GM10248 (cell line): ENCODE measurements at regions not wholly inside any gene's neighbourhood (a gene's known extent, or its start where the extent isn't known, plus 50 kb on each side); places are given as distances from the start of the nearest gene placed in this dataset.
"Not testable (repeated sequence)": the region's sequence is repeated elsewhere in the genome, so short reads cannot be mapped to it uniquely, and the experiment has no call there.

Experiments used
- CTCF ChIA-PET: fragments of 300-600 bp; sonication (Branson Sonifier 250); formaldehyde crosslinking; extraction: SDS; loops from one replicate; lab custom pipeline; 2021; ENCODE audit warnings: antibody characterized with exemption; lab: Yijun Ruan, JAX
- POLR2A ChIA-PET: fragments of 350-650 bp; sonication (Branson Sonifier 250); formaldehyde crosslinking; extraction: SDS; loops from one replicate; lab custom pipeline; 2020; ENCODE audit warnings: antibody characterized with exemption; lab: Yijun Ruan, JAX
- DNase-seq: peaks from one replicate; pipeline ENCODE4 v3.0.0; 2012; ENCODE audit errors: extremely low spot score
- CTCF ChIP-seq: IDR thresholded peaks from 2 replicates; pipeline ENCODE4 v1.5.1; 2012; ENCODE audit warnings: mild to moderate bottlenecking, low read depth; ENCODE audit errors: extremely low read depth, missing control alignments, control extremely low read depth

- no peak for DNase-seq
- no peak for TF ChIP-seq CTCF
- ChIA-PET POLR2A (no interaction called here), CTCF (interaction anchor here (1.5 kb wide), 1 partner anchor 20 kb away, joined by 4 read pairs; no protein-coding TSS in a partner anchor)
Measured at GRCh38 chr2:67579806-67580205, 182.7 kb downstream of the ETAA1 start.

GRCh38 chr2:67581751-67582150 lies 184.6 kb downstream of the ETAA1 start:
- no peak for DNase-seq
- ChIA-PET CTCF (interaction anchor here (1.1 kb wide), 1 partner anchor 13 kb away, joined by 4 read pairs; no protein-coding TSS in a partner anchor), POLR2A (no interaction called here)
- TF ChIP-seq CTCF = no peak

- ChIA-PET POLR2A (no interaction called here), CTCF (interaction anchor here (1.2 kb wide), 1 partner anchor 8 kb away, joined by 5 read pairs; no protein-coding TSS in a partner anchor)
- no peak for TF ChIP-seq CTCF
- no peak for DNase-seq
Measured at GRCh38 chr2:67583185-67583584, 186.1 kb downstream of the ETAA1 start.

GRCh38 chr2:67585400-67585799 lies 188.3 kb downstream of the ETAA1 start:
- TF ChIP-seq CTCF = no peak
- DNase-seq = no peak
- POLR2A ChIA-PET = no interaction called here
- CTCF ChIA-PET = no interaction called here

GRCh38 chr2:67589121-67589520 lies 192.0 kb downstream of the ETAA1 start:
- POLR2A ChIA-PET, DNase-seq: not testable (repeated sequence)
- CTCF ChIA-PET = interaction anchor here (0.7 kb wide), 1 partner anchor 31 kb away, joined by 3 read pairs; no protein-coding TSS in a partner anchor

GRCh38 chr2:67594522-67594921 lies 197.4 kb downstream of the ETAA1 start:
- CTCF ChIA-PET = interaction anchor here (1.8 kb wide), 1 partner anchor 13 kb away, joined by 4 read pairs; no protein-coding TSS in a partner anchor
- DNase-seq, POLR2A ChIA-PET: not testable (repeated sequence)

- CTCF ChIA-PET = no interaction called here
- DNase-seq = no peak
- POLR2A ChIA-PET = no interaction called here
- no peak for TF ChIP-seq CTCF
Measured at GRCh38 chr2:67596871-67597270, 199.7 kb downstream of the ETAA1 start.

GRCh38 chr2:67599561-67599960 lies 202.4 kb downstream of the ETAA1 start:
- no peak for TF ChIP-seq CTCF
- POLR2A ChIA-PET = no interaction called here
- no peak for DNase-seq
- CTCF ChIA-PET = interaction anchor here (1.0 to 1.5 kb wide), 2 partner anchors 15 to 19 kb away, joined by 4 read pairs; no protein-coding TSS in a partner anchor
